HG02642 (cell line): ENCODE measurements at regions not wholly inside any gene's neighbourhood (a gene's known extent, or its start where the extent isn't known, plus 50 kb on each side); places are given as distances from the start of the nearest gene placed in this dataset.
"Not testable (repeated sequence)": the region's sequence is repeated elsewhere in the genome, so short reads cannot be mapped to it uniquely, and the experiment has no call there.

Experiments used
- ATAC-seq: cut with Tn5 transposase; IDR thresholded peaks from one replicate; pipeline ENCODE4 v1.9.1; 2021; ENCODE audit warnings: mild to moderate bottlenecking; ENCODE audit not compliant: unreplicated experiment, poor library complexity

DNA sequence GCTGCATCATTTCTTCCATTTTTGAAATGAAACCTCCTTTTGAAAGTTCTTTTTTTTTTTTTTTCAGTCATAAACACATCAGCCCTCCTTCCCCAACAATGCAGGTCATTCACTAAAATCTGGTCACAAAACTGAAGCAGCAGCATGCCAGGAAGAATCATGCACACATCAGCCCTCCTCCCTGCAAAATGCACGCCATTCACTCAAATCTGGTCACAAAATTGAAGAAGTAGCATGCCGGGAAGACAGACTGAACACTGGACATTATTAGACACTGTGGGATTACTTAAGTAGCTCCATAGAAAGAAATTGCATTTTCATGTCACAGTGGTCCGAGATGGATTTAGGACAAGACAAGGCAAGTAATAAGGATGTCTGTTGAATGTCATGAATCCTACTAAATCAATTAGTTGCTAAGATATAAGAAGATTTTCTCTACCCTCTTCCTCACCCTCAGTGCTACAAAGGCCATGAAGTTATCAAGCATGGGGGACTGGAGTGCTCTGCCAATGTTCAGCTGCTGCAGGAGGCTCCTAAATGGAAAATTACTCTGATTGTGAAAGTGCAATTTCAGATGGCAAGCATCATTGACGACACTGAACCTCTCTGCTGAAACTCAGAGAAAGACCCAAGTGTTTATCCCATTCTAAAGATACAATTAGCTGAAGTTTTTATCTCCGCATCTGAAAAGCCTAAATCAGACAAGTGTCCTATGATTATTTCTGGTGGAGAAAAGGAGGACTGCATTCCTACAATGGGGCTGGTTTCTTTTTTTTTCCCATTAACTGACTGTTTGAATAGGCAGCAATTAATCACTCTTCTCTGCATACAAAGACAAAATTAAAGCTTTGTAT lies 913.2 kb downstream of the DIAPH3 start:
- ATAC-seq = no peak

- ATAC-seq = no peak
These were observed 904.3 kb downstream of the DIAPH3 start for GRCh38 chr13:59259165-59260000.

GRCh38 chr13:59261928-59262488 lies 901.7 kb downstream of the DIAPH3 start:
- no peak for ATAC-seq

DNA sequence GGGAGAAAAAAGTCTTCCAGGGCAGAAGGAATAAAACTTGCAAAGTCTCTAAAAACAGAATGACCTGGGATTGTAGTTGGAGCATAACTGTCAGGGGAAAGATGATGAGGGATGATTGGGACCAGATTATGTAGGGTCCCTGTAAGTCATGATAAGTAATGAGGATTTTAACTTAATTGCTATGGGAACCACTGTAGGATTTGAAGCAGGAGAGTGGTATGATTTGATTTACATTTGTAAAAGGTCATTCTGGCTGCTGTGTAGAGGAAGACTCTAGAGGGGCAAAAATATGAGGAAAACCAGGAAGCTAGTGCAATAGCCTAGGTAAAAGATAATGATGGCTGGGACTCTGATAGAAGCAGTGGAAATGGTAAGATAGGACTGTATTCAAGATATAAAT lies 900.2 kb downstream of the DIAPH3 start:
- ATAC-seq = no peak

GRCh38 chr13:59266478-59267063 lies 897.2 kb downstream of the DIAPH3 start:
- ATAC-seq = no peak

- ATAC-seq = no peak
These were observed 894.3 kb downstream of the DIAPH3 start for GRCh38 chr13:59269476-59269875.

DNA sequence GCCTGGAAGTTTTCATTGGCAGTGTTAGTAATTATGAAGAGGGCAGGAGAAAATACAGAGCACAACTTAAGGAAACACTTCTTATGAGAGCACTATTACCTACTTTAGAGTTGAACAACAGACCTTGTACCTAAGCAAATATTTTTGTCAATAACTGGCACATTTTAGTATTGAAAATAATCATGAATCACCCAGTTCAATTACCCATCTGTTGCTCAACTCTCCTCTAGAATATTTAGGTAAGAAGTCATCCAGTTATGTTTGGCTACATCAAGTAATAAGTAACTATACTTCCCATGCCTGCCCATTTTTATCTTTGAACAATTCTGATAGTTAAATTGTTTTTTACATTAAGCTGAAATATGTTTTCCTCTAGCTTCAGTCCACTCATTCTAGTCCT lies 893.4 kb downstream of the DIAPH3 start:
- ATAC-seq = no peak

GRCh38 chr13:59274958-59275727 lies 888.6 kb downstream of the DIAPH3 start:
- ATAC-seq = peak; percentile 63

- ATAC-seq = no peak
These were observed 887.3 kb downstream of the DIAPH3 start for GRCh38 chr13:59276436-59276835.

GRCh38 chr13:59277106-59277505 lies 886.6 kb downstream of the DIAPH3 start:
- no peak for ATAC-seq

GRCh38 chr13:59279028-59279427 lies 884.7 kb downstream of the DIAPH3 start:
- ATAC-seq = no peak

GRCh38 chr13:59279576-59279975 lies 884.2 kb downstream of the DIAPH3 start:
- no peak for ATAC-seq

DNA sequence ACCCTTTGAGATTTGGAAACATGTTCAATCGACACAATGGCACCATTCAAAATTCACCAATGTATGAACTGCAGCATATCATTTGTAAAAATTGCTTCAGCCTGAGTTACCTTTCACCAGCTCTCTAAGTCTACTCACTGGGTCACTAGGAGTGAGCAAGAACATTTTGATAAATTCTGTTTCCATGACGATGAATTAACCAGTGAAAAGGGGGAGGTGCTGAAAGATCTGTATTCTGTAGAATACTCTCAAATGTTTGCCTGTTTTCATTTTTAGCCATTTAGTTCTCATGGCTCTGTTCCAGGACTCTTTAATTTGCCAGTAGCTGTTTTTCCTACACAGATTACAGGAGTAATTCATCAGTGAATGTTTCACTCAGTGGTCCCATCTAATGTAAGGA lies 883.4 kb downstream of the DIAPH3 start:
- ATAC-seq = no peak

GRCh38 chr13:59281453-59281852 lies 882.3 kb downstream of the DIAPH3 start:
- no peak for ATAC-seq

- ATAC-seq = not testable (repeated sequence)
These were observed 871.5 kb downstream of the DIAPH3 start for GRCh38 chr13:59292240-59292639.

- ATAC-seq = no peak
These were observed 864.1 kb downstream of the DIAPH3 start for GRCh38 chr13:59299584-59299983.

- ATAC-seq = no peak
These were observed 863.2 kb downstream of the DIAPH3 start for GRCh38 chr13:59300355-59301173.

DNA sequence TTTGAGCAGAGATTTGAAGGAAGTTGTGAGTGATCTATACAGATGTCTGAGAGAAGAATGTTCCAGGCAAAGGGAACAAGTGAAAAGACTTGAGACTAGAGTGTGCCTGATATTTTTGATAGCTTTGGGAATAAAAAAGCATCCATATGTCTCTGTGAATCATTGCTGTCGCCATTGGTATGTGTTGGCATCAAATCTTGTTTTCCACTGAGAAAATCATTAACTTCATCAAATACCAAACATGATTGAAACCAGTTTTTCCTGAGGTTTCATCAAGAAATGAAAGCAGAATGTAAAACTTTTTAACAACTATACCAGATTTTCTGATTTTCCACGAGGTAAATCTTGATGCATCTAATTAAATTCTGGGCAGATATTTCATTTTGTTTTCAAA lies 862.6 kb downstream of the DIAPH3 start:
- ATAC-seq = no peak

DNA sequence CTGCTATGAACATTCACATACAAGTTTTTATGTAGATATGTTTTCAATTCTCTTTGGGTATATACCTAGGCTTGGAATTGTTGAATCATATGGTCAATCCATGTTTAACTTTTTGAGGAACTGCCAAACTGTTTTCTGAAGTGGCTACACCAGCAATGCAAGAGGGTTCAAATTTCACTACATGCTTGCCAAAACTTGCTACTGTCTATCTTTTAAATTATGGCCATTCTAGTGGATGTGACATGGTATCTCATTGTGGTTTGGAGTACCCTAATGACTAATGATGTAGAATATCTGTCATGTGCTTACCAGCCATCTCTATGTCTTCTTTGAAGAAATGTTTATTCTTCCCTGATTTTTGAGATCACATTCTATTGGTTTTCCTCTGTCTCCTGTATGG lies 860.3 kb downstream of the DIAPH3 start:
- ATAC-seq = no peak
